GM12873 (cell line): ENCODE measurements at regions not wholly inside any gene's neighbourhood (a gene's known extent, or its start where the extent isn't known, plus 50 kb on each side); places are given as distances from the start of the nearest gene placed in this dataset.

Experiments
- TF ChIP-seq, protein P1 (sequence below): IDR thresholded peaks from 2 replicates; pipeline ENCODE4 v1.5.1; 2012; ENCODE audit warnings: low read depth, mild to moderate bottlenecking, moderate library complexity, low read length, control low read depth; ENCODE audit not compliant: insufficient read depth; ENCODE audit errors: missing control alignments

GRCh38 chr16:86222965-86223551 lies 287.3 kb upstream of the FOXF1 start:
- TF ChIP-seq, protein P1, sequence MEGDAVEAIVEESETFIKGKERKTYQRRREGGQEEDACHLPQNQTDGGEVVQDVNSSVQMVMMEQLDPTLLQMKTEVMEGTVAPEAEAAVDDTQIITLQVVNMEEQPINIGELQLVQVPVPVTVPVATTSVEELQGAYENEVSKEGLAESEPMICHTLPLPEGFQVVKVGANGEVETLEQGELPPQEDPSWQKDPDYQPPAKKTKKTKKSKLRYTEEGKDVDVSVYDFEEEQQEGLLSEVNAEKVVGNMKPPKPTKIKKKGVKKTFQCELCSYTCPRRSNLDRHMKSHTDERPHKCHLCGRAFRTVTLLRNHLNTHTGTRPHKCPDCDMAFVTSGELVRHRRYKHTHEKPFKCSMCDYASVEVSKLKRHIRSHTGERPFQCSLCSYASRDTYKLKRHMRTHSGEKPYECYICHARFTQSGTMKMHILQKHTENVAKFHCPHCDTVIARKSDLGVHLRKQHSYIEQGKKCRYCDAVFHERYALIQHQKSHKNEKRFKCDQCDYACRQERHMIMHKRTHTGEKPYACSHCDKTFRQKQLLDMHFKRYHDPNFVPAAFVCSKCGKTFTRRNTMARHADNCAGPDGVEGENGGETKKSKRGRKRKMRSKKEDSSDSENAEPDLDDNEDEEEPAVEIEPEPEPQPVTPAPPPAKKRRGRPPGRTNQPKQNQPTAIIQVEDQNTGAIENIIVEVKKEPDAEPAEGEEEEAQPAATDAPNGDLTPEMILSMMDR: no peak

- TF ChIP-seq, protein P1: peak; percentile 32
Observed at GRCh38 chr16:86224126-86224525, 286.2 kb upstream of the FOXF1 start.

DNA sequence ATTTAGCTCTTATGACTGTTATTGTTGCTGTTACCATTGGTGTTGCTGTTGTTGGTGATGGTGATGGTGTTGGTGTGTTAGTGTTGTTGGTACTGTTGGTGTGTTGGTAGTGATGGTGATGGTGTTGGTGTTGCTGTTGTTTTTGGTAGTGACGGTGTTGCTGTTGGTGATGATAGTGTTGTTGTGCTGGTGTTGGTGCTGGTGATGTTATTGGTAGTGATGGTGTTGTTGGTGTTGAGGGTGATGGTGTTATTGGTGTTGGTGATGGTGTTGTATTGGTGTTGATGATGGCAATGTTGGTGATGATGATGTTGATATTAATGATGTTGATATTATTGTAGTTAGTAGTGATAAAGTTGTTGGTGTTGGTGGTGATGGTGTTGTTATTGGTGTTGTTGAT lies 285.7 kb upstream of the FOXF1 start:
- TF ChIP-seq, protein P1: no peak

GRCh38 chr16:86225905-86226371 lies 284.4 kb upstream of the FOXF1 start:
- TF ChIP-seq, protein P1: no peak

DNA sequence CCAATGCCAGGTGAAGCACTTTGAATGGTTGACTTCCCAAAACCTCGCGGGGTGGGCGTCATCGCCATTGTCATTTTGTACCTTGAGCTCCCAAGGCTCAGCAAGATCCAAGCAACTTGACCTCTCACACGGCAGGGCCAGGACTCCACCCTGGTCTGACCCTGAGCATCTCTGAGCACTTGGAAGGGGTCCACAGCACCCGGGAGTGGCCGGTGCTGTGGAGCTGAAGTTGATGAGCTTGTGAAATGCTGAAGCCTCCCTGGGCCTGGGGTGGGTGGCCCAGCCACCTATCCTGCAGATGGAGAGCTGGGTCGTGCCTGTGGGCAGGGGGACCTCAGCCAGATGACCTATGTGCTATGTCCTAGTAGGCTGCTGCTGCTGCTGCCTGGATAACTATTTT lies 283.3 kb upstream of the FOXF1 start:
- TF ChIP-seq, protein P1: no peak

GRCh38 chr16:86227801-86228200 lies 282.5 kb upstream of the FOXF1 start:
- TF ChIP-seq, protein P1: no peak

- TF ChIP-seq, protein P1: no peak
Observed at GRCh38 chr16:86228713-86229112, 281.6 kb upstream of the FOXF1 start.
